ENCODE measurements at regions not wholly inside any gene's neighbourhood (a gene's known extent, or its start where the extent isn't known, plus 50 kb on each side); places are given as distances from the start of the nearest gene placed in this dataset.

DNA sequence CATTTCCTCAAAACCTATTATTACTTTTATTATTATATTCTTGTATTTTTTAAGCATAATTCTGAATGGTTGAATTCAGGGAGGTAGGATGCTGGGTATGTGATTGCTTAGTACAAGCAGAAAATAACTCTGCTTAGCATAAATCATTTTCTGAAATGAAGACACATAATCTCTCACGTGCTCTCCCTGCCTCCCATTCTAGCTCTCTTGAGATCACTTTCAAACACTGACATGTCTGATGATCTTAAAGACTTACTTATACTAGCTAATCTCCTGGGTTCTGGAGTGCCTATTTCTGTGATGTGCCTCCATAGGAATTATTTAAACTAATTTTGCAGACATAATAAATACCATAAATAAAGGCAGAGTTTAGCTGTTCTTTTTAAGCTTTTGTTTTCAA, 1136.0 kb downstream of the SUCLG1 start:
- Histone ChIP-seq H3K9me3 (replicated peaks) (no peaks in the 10 kb centered on the region), H3K36me3 (no peaks in the 10 kb centered on the region), H3K27me3 (ENCODE audit: low read depth) (no peaks in the 10 kb centered on the region), H3K4me3 (no peak overlapping the region), H3K27ac (replicated peaks) (no peak overlapping the region), H3K4me1 (no peaks in the 10 kb centered on the region)
- DNase-seq: no peak
- intact Hi-C loops (cut with micrococcal nuclease): no loop called here
- TF ChIP-seq, protein P1, sequence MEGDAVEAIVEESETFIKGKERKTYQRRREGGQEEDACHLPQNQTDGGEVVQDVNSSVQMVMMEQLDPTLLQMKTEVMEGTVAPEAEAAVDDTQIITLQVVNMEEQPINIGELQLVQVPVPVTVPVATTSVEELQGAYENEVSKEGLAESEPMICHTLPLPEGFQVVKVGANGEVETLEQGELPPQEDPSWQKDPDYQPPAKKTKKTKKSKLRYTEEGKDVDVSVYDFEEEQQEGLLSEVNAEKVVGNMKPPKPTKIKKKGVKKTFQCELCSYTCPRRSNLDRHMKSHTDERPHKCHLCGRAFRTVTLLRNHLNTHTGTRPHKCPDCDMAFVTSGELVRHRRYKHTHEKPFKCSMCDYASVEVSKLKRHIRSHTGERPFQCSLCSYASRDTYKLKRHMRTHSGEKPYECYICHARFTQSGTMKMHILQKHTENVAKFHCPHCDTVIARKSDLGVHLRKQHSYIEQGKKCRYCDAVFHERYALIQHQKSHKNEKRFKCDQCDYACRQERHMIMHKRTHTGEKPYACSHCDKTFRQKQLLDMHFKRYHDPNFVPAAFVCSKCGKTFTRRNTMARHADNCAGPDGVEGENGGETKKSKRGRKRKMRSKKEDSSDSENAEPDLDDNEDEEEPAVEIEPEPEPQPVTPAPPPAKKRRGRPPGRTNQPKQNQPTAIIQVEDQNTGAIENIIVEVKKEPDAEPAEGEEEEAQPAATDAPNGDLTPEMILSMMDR (IDR thresholded peaks at IDR 0.05; ENCODE audit: borderline replicate concordance): no peak

DNA sequence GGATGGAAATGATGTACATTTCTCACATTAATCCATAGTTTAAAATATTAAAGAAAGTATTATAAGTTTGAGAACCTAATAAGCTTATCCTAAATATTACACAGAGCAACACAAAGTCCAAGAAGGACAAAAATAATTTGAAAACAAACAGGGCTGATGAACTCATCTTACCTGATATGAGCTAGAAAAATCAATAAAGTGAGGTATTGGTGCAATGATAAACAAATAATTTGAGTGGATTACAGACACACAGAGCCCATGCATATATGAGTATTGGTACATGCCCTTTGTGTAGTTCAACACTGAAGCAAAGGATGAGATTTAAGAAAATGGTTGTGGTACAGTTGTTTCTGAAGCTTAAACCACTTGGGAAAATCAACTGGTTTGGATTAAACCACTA, 1139.0 kb downstream of the SUCLG1 start:
- no peak overlapping the region for H3K4me3 ChIP-seq
- TF ChIP-seq, protein P1 (IDR thresholded peaks at IDR 0.05; ENCODE audit: borderline replicate concordance): no peak
- no peaks in the 10 kb centered on the region for H3K9me3 ChIP-seq (replicated peaks)
- H3K36me3 ChIP-seq: no peaks in the 10 kb centered on the region
- H3K27ac ChIP-seq (replicated peaks): no peak overlapping the region
- intact Hi-C loops (cut with micrococcal nuclease): no loop called here
- no peaks in the 10 kb centered on the region for H3K27me3 ChIP-seq (ENCODE audit: low read depth)
- H3K4me1 ChIP-seq: no peaks in the 10 kb centered on the region
- DNase-seq: no peak

DNA sequence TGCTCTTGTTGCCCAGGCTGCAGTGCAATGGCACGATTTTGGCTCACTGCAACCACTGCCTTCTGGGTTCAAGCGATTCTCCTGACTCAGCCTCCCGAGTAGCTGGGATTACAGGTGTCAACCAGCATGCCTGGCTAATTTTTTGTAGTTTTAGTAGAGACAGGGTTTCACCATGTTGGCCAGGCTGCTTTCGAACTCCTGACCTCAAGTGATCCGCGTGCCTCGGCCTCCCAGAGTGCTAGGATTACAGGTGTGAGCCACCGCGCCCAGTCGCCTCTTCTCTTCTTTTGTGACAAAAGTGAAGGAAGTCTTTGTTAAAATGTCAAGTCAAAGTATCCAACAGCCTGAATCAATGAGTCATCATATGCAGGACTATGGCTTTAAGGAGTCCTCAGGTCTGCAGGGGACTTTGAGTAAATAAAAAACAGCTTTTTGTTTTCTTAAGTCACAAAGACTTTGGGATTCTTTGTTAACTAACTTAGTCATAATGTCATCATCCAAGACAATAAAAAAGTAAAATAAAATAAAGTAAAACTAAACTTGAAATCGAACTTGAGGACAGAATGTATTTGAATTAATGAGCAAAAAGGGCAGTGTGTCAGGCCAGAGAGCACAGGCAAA, 1153.2 kb downstream of the SUCLG1 start:
- no peaks in the 10 kb centered on the region for H3K27me3 ChIP-seq (ENCODE audit: low read depth)
- H3K27ac ChIP-seq (replicated peaks): no peak overlapping the region
- no peaks in the 10 kb centered on the region for H3K9me3 ChIP-seq (replicated peaks)
- DNase-seq: no peak
- H3K36me3 ChIP-seq: no peaks in the 10 kb centered on the region
- intact Hi-C loops (cut with micrococcal nuclease): no loop called here
- no peaks in the 10 kb centered on the region for H3K4me1 ChIP-seq
- TF ChIP-seq, protein P1 (IDR thresholded peaks at IDR 0.05; ENCODE audit: borderline replicate concordance): no peak
- H3K4me3 ChIP-seq: no peak overlapping the region

DNA sequence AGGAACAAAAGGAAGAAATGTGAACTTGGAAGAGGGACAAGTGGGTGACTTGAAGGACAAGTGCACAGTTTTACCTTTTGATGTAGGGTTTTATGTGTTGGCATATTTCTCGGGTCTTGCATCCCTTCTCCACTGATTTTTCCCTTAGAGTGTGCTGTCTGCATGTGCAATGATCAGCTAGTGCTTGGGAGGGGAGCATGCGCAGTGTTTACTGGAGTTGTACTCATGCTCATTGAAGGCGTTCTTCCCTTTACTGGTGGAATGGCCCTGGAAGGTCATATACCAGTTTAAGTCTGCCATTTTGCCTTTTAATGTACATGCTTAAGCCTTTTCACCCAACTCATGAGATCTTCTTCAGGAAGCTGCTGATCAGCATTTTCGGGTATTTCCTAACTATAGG, 1168.0 kb downstream of the SUCLG1 start:
- TF ChIP-seq, protein P1 (IDR thresholded peaks at IDR 0.05; ENCODE audit: borderline replicate concordance): no peak
- no peak overlapping the region for H3K27ac ChIP-seq (replicated peaks)
- no peaks in the 10 kb centered on the region for H3K4me1 ChIP-seq
- intact Hi-C loops (cut with micrococcal nuclease): no loop called here
- H3K36me3 ChIP-seq: no peaks in the 10 kb centered on the region
- H3K9me3 ChIP-seq (replicated peaks): no peaks in the 10 kb centered on the region
- H3K4me3 ChIP-seq: no peak overlapping the region
- DNase-seq: no peak
- no peaks in the 10 kb centered on the region for H3K27me3 ChIP-seq (ENCODE audit: low read depth)

DNA sequence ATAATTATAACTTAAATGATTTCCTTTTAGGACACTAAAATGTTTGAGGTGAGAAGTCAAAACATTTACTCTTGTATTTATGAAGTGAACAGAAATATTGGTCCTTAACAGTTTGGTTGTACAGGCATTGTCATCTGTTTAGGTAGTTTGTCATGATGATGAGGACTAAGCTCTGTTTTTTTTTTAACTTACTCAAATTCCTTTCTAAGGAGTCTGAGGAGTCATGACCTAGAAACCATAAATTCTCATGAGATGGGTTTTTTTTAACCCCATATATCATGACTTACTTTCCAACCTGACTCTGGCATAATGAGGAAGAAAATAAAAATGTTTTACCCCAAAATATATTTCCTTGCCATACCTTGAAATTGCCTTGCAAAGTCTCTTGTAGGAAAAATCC, 1176.2 kb downstream of the SUCLG1 start:
- Histone ChIP-seq H3K27ac (replicated peaks) (no peak overlapping the region), H3K36me3 (no peaks in the 10 kb centered on the region), H3K9me3 (replicated peaks) (no peaks in the 10 kb centered on the region), H3K4me1 (no peaks in the 10 kb centered on the region), H3K27me3 (ENCODE audit: low read depth) (no peaks in the 10 kb centered on the region), H3K4me3 (no peak overlapping the region)
- intact Hi-C loops (cut with micrococcal nuclease): no loop called here
- DNase-seq: no peak
- TF ChIP-seq, protein P1 (IDR thresholded peaks at IDR 0.05; ENCODE audit: borderline replicate concordance): no peak

Measured in left ventricle myocardium inferior (tissue), 1 donor.